WTC11 (cell line): ENCODE measurements at regions not wholly inside any gene's neighbourhood (a gene's known extent, or its start where the extent isn't known, plus 50 kb on each side); places are given as distances from the start of the nearest gene placed in this dataset.

Experiments used
- ATAC-seq: fragments of 200-7000 bp; cut with Tn5 transposase; 2 replicates; pipeline ENCODE4 v1.10.0; 2021; ENCODE audit warnings: mild to moderate bottlenecking, moderate library complexity
- CTCF ChIA-PET: fragments of 300-600 bp; sonication (Branson Sonifier 250); formaldehyde crosslinking; loops from one replicate; lab custom pipeline; 2021; ENCODE audit warnings: antibody characterized with exemption; lab: Charles Lee
- POLR2A ChIA-PET: fragments of 350-600 bp; sonication (Branson Sonifier 250); formaldehyde crosslinking; loops from one replicate; lab custom pipeline; 2021; ENCODE audit warnings: antibody characterized with exemption; lab: Charles Lee
- DNase-seq: peaks from one replicate; pipeline ENCODE4 v3.0.0; 2021; ENCODE audit warnings: low spot score
- H3K27ac Mint-ChIP-seq: 2 replicates; pipeline ENCODE4 v1.8.0; 2021; ENCODE audit warnings: mixed read lengths
- H3K27me3 Mint-ChIP-seq: 2 replicates; pipeline ENCODE4 v1.8.0; 2021; ENCODE audit warnings: low read depth, mild to moderate bottlenecking, moderate library complexity, mixed read lengths
- H3K36me3 Mint-ChIP-seq: 2 replicates; pipeline ENCODE4 v1.8.0; 2021; ENCODE audit warnings: mixed read lengths
- H3K4me1 Mint-ChIP-seq: 2 replicates; pipeline ENCODE4 v1.8.0; 2022; ENCODE audit warnings: mixed read lengths
- H3K4me3 Mint-ChIP-seq: 2 replicates; pipeline ENCODE4 v1.8.0; 2021; ENCODE audit warnings: mild to moderate bottlenecking, moderate library complexity, mixed read lengths
- H3K9me3 Mint-ChIP-seq: 2 replicates; pipeline ENCODE4 v1.8.0; 2021; ENCODE audit warnings: mixed read lengths
- ELF4 ChIP-seq: sonication (generic); formaldehyde crosslinking; IDR thresholded peaks from 2 replicates; pipeline ENCODE4 v1.8.1; 2022; ENCODE audit warnings: low read depth, mild to moderate bottlenecking, moderate library complexity, missing genetic modification reagents
- RORB ChIP-seq: fragments of 250-450 bp; sonication (Bioruptor Pico); IDR thresholded peaks from 2 replicates; pipeline ENCODE4 v1.9.0; 2021; ENCODE audit warnings: mild to moderate bottlenecking
- SMAD4 ChIP-seq: sonication (generic); formaldehyde crosslinking; IDR thresholded peaks from 2 replicates; pipeline ENCODE4 v1.8.0; 2022; ENCODE audit warnings: mild to moderate bottlenecking, missing genetic modification reagents
- TCF7 ChIP-seq: sonication (generic); formaldehyde crosslinking; IDR thresholded peaks from 2 replicates; pipeline ENCODE4 v1.8.0; 2022; ENCODE audit warnings: mild to moderate bottlenecking, low read depth, missing genetic modification reagents, moderate library complexity
- TEAD1 ChIP-seq: sonication (generic); formaldehyde crosslinking; IDR thresholded peaks from 2 replicates; pipeline ENCODE4 v1.8.0; 2022; ENCODE audit warnings: mild to moderate bottlenecking, missing genetic modification reagents
- ZNF317 ChIP-seq: sonication (generic); formaldehyde crosslinking; IDR thresholded peaks from 2 replicates; pipeline ENCODE4 v1.8.1; 2023; ENCODE audit warnings: low read depth, mild to moderate bottlenecking, moderate library complexity, missing genetic modification reagents, borderline replicate concordance
- ZNF416 ChIP-seq: fragments of 250-450 bp; sonication (Bioruptor Pico); IDR thresholded peaks from 2 replicates; pipeline ENCODE4 v1.9.0; 2021; ENCODE audit warnings: mild to moderate bottlenecking, inconsistent platforms
- TF ChIP-seq, protein P1 (sequence below): fragments of 250-450 bp; sonication (Bioruptor Pico); conservative IDR thresholded peaks from 2 replicates; pipeline ENCODE4 v1.9.0; 2021; ENCODE audit warnings: mild to moderate bottlenecking
- TF ChIP-seq, protein P2 (sequence below): sonication (generic); formaldehyde crosslinking; IDR thresholded peaks from 2 replicates; pipeline ENCODE4 v1.8.1; 2023; ENCODE audit warnings: mild to moderate bottlenecking, missing genetic modification reagents, moderate library complexity
- TF ChIP-seq, protein P3 (sequence below): sonication (generic); formaldehyde crosslinking; IDR thresholded peaks from 2 replicates; pipeline ENCODE4 v1.8.0; 2022; ENCODE audit warnings: missing genetic modification reagents
- TF ChIP-seq, protein P4 (sequence below): sonication (generic); formaldehyde crosslinking; IDR thresholded peaks from 2 replicates; pipeline ENCODE4 v1.8.1; 2023; ENCODE audit warnings: mild to moderate bottlenecking, moderate library complexity, missing genetic modification reagents
- TF ChIP-seq, protein P5 (sequence below): fragments of 250-450 bp; sonication (Bioruptor Pico); IDR thresholded peaks from 2 replicates; pipeline ENCODE4 v2.1.2; 2022; ENCODE audit warnings: mild to moderate bottlenecking, moderate library complexity
- TF ChIP-seq, protein P6 (sequence below): fragments of 250-450 bp; sonication (Bioruptor Pico); IDR thresholded peaks from 2 replicates; pipeline ENCODE4 v1.9.0; 2021; ENCODE audit warnings: mild to moderate bottlenecking, borderline replicate concordance
- TF ChIP-seq, protein P7 (sequence below): sonication (generic); formaldehyde crosslinking; conservative IDR thresholded peaks from 2 replicates; pipeline ENCODE4 v1.8.1; 2022; ENCODE audit warnings: mild to moderate bottlenecking, missing genetic modification reagents

DNA sequence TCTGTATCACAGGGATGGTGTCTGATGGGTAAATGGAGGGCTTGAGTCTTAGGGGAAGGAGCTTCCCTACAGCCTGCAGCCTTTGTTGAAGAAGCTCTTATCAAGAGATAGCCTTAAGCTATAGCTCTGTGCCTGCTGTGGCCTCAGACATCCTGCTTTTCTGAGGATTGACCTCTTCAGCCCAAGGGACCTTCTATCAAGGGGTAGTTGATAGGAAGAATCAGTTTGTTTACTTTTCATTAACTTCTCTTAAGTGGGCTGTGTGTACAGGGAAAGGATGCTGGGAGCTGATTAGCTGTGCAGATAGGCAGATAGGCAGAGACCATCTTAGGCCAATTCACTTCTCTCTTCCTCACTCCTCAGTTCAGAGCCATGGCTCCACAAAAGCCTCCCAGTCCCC is 151.8 kb upstream of the CADM1 start:
- no peaks in the 10 kb centered on the region for H3K36me3 Mint-ChIP-seq
- no peak for DNase-seq
- CTCF ChIA-PET = interaction anchor here (1.6 kb wide), 1 partner anchor 23 kb away, joined by 4 read pairs; no protein-coding TSS in a partner anchor

DNA sequence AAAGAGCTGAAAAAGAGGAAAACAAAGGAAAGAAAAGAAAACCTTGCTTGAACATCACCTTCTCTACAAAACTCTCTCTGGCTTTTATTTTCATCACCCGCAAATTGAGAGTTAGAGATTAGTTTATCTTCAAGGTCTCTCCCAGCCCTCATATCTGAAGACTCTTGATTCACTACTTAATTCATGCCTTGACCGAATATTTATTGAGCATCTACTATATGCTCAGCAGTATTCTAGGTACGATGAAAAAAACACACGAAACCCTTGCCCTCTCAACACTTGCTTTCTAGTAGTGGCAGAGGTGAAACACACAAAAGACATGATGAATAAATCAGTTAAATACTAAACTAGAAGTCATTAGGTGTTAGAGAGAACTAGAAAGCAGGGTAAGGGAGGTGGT is 150.6 kb upstream of the CADM1 start:
- no peaks in the 10 kb centered on the region for H3K36me3 Mint-ChIP-seq
- peaks cover 23% of the 10 kb centered on the region for H3K4me1 Mint-ChIP-seq
- DNase-seq (no peak), ATAC-seq (no peak)
- H3K4me3 Mint-ChIP-seq = no peak overlapping the region
- no peaks in the 10 kb centered on the region for H3K9me3 Mint-ChIP-seq
- H3K27me3 Mint-ChIP-seq = peaks cover 52% of the 10 kb centered on the region
- ChIA-PET CTCF (no interaction called here), POLR2A (no interaction called here)
- no peak overlapping the region for H3K27ac Mint-ChIP-seq
- no peak for TF ChIP-seq TCF7
- TF ChIP-seq, protein P1, sequence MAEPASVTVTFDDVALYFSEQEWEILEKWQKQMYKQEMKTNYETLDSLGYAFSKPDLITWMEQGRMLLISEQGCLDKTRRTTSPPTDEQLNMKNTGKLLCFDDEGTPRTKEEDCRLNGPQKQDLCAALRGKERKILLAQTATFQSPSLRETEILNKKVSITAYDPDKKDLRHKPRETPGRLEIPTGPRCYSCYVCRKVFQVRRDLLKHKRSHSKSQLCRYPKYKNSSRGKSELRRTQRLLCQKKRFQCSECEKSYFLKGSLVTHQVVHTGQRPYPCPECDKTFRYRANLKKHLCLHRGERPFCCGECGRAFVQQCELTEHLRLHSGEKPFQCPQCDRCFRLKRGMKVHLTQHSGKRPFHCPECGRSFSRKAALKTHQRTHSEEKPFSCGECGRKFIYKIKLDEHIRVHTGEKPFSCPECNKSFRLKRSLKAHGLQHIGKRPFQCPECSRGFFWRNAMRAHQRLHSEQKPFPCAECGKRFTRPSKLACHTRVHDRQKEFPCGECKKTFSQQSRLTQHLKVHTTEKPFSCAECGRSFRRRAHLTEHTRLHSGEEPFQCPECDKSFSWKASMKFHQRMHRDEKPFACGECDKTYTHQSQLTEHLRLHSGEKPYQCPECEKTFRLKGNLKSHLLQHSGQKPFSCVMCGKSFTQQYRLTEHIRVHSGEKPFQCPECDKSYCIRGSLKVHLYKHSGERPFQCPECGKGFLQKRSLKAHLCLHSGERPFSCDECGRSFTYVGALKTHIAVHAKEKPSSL (CRISPR knock-in tag) = no peak
- TF ChIP-seq, protein P2, sequence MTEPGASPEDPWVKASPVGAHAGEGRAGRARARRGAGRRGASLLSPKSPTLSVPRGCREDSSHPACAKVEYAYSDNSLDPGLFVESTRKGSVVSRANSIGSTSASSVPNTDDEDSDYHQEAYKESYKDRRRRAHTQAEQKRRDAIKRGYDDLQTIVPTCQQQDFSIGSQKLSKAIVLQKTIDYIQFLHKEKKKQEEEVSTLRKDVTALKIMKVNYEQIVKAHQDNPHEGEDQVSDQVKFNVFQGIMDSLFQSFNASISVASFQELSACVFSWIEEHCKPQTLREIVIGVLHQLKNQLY = no peak
- TF ChIP-seq, protein P3, sequence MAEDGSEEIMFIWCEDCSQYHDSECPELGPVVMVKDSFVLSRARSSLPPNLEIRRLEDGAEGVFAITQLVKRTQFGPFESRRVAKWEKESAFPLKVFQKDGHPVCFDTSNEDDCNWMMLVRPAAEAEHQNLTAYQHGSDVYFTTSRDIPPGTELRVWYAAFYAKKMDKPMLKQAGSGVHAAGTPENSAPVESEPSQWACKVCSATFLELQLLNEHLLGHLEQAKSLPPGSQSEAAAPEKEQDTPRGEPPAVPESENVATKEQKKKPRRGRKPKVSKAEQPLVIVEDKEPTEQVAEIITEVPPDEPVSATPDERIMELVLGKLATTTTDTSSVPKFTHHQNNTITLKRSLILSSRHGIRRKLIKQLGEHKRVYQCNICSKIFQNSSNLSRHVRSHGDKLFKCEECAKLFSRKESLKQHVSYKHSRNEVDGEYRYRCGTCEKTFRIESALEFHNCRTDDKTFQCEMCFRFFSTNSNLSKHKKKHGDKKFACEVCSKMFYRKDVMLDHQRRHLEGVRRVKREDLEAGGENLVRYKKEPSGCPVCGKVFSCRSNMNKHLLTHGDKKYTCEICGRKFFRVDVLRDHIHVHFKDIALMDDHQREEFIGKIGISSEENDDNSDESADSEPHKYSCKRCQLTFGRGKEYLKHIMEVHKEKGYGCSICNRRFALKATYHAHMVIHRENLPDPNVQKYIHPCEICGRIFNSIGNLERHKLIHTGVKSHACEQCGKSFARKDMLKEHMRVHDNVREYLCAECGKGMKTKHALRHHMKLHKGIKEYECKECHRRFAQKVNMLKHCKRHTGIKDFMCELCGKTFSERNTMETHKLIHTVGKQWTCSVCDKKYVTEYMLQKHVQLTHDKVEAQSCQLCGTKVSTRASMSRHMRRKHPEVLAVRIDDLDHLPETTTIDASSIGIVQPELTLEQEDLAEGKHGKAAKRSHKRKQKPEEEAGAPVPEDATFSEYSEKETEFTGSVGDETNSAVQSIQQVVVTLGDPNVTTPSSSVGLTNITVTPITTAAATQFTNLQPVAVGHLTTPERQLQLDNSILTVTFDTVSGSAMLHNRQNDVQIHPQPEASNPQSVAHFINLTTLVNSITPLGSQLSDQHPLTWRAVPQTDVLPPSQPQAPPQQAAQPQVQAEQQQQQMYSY (CRISPR knock-in tag) = no peak
- TF ChIP-seq SMAD4 (CRISPR knock-in tag) = no peak
- no peak for TF ChIP-seq ELF4 (CRISPR knock-in tag)
- TF ChIP-seq, protein P4, sequence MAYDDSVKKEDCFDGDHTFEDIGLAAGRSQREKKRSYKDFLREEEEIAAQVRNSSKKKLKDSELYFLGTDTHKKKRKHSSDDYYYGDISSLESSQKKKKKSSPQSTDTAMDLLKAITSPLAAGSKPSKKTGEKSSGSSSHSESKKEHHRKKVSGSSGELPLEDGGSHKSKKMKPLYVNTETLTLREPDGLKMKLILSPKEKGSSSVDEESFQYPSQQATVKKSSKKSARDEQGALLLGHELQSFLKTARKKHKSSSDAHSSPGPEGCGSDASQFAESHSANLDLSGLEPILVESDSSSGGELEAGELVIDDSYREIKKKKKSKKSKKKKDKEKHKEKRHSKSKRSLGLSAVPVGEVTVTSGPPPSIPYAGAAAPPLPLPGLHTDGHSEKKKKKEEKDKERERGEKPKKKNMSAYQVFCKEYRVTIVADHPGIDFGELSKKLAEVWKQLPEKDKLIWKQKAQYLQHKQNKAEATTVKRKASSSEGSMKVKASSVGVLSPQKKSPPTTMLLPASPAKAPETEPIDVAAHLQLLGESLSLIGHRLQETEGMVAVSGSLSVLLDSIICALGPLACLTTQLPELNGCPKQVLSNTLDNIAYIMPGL (CRISPR knock-in tag) = no peak
- no peak for TF ChIP-seq TEAD1
- TF ChIP-seq, protein P5, sequence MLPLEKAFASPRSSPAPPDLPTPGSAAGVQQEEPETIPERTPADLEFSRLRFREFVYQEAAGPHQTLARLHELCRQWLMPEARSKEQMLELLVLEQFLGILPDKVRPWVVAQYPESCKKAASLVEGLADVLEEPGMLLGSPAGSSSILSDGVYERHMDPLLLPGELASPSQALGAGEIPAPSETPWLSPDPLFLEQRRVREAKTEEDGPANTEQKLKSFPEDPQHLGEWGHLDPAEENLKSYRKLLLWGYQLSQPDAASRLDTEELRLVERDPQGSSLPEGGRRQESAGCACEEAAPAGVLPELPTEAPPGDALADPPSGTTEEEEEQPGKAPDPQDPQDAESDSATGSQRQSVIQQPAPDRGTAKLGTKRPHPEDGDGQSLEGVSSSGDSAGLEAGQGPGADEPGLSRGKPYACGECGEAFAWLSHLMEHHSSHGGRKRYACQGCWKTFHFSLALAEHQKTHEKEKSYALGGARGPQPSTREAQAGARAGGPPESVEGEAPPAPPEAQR (CRISPR knock-in tag) = no peak
- TF ChIP-seq, protein P6, sequence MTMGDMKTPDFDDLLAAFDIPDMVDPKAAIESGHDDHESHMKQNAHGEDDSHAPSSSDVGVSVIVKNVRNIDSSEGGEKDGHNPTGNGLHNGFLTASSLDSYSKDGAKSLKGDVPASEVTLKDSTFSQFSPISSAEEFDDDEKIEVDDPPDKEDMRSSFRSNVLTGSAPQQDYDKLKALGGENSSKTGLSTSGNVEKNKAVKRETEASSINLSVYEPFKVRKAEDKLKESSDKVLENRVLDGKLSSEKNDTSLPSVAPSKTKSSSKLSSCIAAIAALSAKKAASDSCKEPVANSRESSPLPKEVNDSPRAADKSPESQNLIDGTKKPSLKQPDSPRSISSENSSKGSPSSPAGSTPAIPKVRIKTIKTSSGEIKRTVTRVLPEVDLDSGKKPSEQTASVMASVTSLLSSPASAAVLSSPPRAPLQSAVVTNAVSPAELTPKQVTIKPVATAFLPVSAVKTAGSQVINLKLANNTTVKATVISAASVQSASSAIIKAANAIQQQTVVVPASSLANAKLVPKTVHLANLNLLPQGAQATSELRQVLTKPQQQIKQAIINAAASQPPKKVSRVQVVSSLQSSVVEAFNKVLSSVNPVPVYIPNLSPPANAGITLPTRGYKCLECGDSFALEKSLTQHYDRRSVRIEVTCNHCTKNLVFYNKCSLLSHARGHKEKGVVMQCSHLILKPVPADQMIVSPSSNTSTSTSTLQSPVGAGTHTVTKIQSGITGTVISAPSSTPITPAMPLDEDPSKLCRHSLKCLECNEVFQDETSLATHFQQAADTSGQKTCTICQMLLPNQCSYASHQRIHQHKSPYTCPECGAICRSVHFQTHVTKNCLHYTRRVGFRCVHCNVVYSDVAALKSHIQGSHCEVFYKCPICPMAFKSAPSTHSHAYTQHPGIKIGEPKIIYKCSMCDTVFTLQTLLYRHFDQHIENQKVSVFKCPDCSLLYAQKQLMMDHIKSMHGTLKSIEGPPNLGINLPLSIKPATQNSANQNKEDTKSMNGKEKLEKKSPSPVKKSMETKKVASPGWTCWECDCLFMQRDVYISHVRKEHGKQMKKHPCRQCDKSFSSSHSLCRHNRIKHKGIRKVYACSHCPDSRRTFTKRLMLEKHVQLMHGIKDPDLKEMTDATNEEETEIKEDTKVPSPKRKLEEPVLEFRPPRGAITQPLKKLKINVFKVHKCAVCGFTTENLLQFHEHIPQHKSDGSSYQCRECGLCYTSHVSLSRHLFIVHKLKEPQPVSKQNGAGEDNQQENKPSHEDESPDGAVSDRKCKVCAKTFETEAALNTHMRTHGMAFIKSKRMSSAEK (CRISPR knock-in tag) = no peak

More for the DNA sequence above, 151.8 kb upstream of the CADM1 start:
- Mint-ChIP-seq H3K27ac (no peak overlapping the region), H3K27me3 (peaks cover 61% of the 10 kb centered on the region), H3K4me1 (peaks cover 20% of the 10 kb centered on the region), H3K9me3 (no peaks in the 10 kb centered on the region), H3K4me3 (no peak overlapping the region)
- TF ChIP-seq ZNF416 (CRISPR knock-in tag) (no peak), ZNF317 (CRISPR knock-in tag) (no peak), RORB (CRISPR knock-in tag) (no peak)
- TF ChIP-seq, protein P7, sequence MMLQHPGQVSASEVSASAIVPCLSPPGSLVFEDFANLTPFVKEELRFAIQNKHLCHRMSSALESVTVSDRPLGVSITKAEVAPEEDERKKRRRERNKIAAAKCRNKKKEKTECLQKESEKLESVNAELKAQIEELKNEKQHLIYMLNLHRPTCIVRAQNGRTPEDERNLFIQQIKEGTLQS (CRISPR knock-in tag) = no peak
- TF ChIP-seq, protein P6 (CRISPR knock-in tag) = no peak
- ATAC-seq = no peak
- POLR2A ChIA-PET = no interaction called here
